Right renal cortex interstitium (tissue), 3 donors: ENCODE measurements at regions not wholly inside any gene's neighbourhood (a gene's known extent, or its start where the extent isn't known, plus 50 kb on each side); places are given as distances from the start of the nearest gene placed in this dataset.
"Not testable (repeated sequence)": the region's sequence is repeated elsewhere in the genome, so short reads cannot be mapped to it uniquely, and the experiment has no call there.

ENCODE experiments used
- DNase-seq, 3 donors: peaks; one replicate each; pipeline ENCODE4 v3.0.0-alpha.2; 2013; ENCODE audit warnings: low read depth in 3 of 3, low spot score in 2 of 3

DNA sequence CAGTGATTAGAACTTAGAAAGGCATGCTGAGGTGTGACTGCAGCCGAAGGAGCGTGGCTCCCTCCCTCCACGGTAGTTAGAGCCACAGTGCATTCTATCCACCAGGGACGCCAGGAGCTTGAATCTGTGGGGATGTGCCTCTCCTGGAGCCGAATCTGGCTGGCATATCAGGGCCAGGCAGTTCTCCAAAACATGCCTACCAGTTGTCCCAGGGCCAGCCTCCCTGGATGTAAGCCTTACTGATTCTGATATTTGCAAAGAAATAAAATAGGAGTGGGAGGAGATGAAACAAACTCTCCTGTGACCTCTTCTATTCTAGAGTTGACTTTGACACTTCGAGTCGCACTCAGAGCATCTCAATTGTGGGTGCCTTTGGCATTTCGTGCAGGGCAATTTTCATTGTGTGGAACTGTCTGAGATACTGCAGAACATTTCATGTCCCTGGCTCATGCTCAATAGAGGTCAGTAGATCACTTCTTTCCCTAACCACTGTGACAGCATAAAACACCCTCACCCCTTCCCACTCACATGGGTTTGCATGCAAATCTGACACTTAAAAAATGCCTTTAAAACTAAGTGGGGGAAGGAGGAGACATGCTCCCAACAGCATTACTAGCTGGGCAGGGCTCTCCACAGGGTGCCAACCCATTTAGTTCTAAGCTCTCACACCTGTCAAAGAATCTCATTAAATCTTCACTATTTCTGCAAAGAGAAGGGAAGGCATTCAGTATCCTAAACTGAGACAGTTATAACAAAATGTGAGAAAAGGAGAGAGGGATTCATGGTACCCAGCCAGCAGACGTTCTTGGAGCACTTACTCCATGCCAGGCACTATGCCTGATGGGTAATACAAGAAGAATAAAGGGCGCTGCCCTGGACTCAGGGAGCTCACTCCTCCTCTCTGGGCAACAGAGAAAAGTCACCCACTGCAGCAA lies 378.9 kb downstream of the PREX1 start:
- DNase-seq: no peak

- DNase-seq: no peak
Measured at GRCh38 chr20:48447456-48447855, 380.3 kb downstream of the PREX1 start.

DNA sequence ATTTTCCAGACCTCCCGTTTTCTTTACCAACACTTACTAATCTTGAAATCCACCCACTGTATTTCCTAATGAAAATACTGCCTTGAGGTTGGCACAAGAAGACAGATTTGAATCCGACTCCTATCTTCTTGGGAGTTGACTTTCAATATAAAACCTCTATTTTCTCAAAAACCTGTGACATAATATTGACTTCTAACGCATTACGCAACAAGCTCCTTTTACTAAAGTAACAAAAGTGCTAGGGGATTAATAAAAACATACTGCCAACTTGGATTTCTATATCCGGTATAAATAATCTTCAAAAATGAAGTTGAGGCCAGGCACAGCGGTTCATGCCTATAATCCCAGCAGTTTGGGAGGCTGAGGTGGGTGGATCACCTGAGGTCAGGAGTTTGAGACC lies 382.0 kb downstream of the PREX1 start:
- no peak for DNase-seq

GRCh38 chr20:48444249-48444648 lies 383.6 kb downstream of the PREX1 start:
- no peak for DNase-seq

DNA sequence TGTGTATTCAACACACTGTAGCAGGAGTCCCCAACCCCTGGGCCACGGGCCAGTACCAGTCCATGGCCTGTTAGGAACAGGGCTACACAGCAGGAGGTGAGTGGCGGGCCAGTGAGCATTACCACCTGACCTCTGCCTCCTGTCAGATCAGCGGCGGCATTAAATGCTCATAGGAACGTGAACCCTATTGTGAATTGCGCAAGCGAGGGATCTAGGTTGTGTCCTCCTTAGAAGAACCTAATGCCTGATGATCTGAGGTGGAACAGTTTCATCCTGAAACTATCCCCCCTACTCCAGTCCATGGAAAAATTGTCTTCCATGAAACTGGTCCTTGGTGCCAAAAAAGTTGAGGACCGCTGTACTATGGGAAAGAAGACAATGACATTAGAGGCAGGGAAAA lies 386.9 kb downstream of the PREX1 start:
- DNase-seq: no peak

DNA sequence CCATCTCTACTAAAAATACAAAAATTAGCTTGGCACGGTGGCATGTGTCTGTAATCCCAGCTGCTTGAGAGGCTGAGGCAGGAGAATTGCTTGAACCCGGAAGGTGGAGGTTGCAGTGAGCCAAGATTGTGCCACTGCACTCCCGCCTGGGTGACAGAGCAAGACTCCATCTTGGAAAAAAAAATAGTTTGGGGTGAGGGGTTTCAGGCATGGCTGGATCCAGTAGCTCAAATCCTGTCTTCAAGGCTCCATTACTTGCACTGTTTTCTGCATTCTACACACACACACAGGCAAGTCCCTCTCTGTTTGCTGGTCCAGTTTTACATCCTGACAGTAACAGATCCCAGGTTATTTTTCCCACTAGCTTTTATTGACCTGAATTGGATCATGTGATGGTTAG lies 387.5 kb downstream of the PREX1 start:
- not testable (repeated sequence) for DNase-seq

DNA sequence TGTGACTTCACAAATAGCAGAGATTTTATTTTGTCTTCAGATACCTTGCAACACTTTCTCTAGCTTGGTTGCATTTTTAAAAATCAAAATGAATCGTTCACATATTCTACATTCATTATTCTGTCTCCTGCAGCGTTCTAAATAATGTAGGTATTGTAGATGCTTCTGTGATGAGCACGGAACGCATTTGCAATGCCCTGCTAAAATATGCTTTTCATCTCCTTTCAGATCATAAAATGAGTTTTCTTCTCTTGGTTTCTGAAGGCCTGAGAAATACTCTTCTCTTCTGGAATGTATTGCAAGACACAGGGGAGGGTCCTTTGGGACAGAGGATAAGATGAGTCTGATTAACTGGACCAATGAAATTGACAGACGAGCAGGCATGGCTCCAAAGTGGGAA lies 390.7 kb downstream of the PREX1 start:
- no peak for DNase-seq

DNA sequence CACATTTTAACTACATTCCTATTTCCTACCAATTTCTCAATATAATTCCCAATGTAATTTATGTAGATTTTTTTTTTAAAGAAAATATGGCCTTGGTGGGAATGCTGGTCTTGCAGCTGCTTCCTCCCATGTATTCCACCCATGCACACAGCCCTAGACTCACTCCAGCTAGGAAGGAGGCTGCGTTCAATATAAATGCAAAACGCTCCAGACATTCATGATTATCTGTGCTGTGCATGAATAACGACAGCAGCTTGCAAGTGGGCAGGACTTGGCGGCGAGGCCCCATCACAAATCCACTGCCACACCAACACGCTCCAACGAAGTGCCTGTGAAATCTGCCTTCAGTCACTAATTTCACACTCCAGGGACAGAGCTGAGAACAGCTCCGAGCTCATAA lies 391.2 kb downstream of the PREX1 start:
- DNase-seq: not testable (repeated sequence)

DNA sequence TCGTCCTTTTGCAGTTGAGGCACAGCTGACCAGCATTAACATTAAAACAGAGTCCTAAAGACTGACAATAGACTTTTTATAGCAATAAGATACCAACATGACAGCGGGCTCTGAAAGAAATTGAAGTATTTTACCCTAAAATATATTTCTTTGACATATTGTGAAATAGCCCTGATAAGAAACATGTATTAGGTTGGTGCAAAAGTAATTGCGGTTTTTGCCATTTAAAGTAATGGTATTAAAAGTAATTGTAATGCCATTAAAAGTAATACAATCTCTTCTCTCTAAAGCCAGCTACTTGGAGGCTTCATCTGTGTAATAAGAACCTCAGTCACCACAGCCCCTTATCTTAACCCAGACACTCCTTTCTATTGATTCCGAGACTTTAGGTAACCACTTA lies 394.6 kb downstream of the PREX1 start:
- no peak for DNase-seq

DNA sequence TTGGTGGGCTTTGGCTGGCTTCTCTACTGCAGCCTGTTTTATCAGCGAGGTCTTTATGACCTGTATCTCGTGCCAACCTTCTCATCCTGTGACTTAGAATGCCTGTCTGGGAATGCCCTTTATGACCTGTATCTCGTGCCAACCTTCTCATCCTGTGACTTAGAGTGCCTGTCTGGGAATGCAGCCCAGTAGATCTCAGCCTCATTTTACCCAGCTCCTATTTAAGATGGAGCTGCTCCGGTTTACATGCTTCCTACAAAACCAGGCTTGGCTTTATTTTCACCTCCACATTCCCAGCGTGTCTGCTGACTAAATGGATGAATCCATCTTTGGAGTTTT lies 395.3 kb downstream of the PREX1 start:
- DNase-seq: no peak

DNA sequence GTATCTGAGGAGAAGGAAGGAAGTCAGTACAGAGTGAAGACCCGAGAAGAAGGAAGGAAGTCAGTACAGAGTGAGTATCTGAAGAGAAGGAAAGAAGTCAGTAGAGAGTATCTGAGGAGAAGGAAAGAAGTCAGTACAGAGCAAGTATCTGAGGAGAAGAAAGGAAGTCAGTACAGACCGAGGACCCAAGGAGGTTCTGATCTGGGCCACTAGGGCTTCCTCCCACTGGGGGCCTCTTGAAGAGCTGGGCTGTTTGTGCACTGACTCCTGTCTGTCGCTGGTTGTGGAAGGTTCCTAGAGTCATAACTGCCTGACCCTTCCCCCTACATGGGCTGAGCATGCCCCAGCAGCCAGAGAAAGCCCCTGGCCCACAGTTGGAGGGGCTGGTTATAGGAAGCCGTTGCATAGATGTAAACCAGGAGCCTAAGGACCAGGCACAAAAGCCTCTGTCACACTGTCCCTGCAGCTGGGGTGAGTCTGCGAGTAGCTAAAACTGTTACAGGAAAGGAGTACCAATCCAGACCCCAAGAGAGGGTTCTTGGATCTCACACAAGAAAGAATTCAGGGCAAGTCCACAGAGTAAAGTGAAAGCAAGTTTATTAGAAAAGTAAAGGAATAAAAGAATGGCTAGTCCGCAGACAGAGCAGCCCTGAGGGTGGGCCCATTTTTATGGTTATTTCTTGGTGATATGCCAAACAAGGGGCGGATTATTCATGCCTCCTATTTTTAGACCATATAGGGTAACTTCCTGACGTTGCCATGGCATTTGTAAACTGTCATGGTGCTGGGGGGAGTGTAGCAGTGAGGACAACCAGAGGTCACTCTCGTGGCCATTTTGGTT lies 395.9 kb downstream of the PREX1 start:
- no peak for DNase-seq

- no peak for DNase-seq
Measured at GRCh38 chr20:48426630-48427029, 401.2 kb downstream of the PREX1 start.

- DNase-seq: no peak
Measured at GRCh38 chr20:48425817-48426612, 401.8 kb downstream of the PREX1 start.

- no peak for DNase-seq
Measured at GRCh38 chr20:48425321-48425720, 402.5 kb downstream of the PREX1 start.

GRCh38 chr20:48422242-48422960 lies 405.4 kb downstream of the PREX1 start:
- DNase-seq: no peak

- no peak for DNase-seq
Measured at GRCh38 chr20:48421547-48421946, 406.3 kb downstream of the PREX1 start.

DNA sequence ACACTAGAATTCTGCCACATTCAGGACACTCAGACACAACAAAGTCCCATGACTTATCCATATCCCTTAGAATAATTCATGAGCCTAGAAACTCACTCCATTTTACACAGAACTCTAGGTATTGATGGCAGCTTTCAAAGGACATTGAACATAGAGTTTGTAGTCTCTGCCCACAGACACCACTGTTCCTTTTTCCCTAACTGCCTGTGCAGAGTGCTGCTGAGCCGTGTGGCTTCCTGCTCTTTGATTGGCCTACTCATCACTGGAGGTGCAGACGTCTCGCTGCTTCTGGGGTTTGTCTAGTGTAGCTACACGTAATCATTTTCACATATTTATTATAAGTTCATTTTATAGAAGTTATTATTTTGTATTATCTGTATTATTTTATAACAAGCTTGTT lies 407.6 kb downstream of the PREX1 start:
- DNase-seq: no peak

- no peak for DNase-seq
Measured at GRCh38 chr20:48419173-48419572, 408.6 kb downstream of the PREX1 start.

DNA sequence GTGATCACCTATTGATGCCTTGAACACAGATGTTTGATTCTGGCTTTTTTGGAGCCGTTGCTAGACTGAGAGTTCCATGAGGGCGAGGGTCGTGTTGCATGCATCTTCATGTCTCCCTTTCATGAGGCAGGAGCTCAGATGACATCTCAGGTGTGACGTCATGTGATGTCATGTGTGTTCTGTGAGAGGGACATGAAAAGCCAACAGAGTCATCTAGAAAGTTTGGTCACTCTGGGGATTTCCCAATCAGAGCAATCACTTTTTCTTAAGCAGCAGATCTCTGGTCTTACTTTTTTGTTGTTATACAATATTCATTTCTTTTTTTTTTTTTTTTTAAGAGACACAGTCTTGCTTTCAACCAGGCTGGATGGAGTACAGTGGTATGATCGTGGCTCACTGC lies 411.8 kb downstream of the PREX1 start:
- DNase-seq: no peak

GRCh38 chr20:48414786-48415185 lies 413.0 kb downstream of the PREX1 start:
- no peak for DNase-seq
